PC-9 (cell line): ENCODE measurements at regions not wholly inside any gene's neighbourhood (a gene's known extent, or its start where the extent isn't known, plus 50 kb on each side); places are given as distances from the start of the nearest gene placed in this dataset.

Experiments
- BruUV-seq: library from RNA; stranded (reverse); fragments of 400-500 nt; replicated peaks from 2 replicates; lab custom pipeline; 2021; lab: Mats Ljungman, UMichigan
- CTCF ChIA-PET: fragments of 300-600 bp; sonication (Branson Sonifier 250); formaldehyde crosslinking; loops from one replicate; lab custom pipeline; 2022; ENCODE audit warnings: antibody characterized with exemption; lab: Charles Lee
- POLR2A ChIA-PET: fragments of 300-600 bp; sonication (Branson Sonifier 250); formaldehyde crosslinking; loops from one replicate; lab custom pipeline; 2022; ENCODE audit warnings: antibody characterized with exemption; ENCODE audit not compliant: unreplicated experiment; lab: Charles Lee
- DNase-seq, 2 experiments: peaks; one replicate each; pipeline versions ENCODE4 v3.0.0 to v3.0.0-alpha.2; 2015 to 2022; ENCODE audit warnings: mixed read lengths in 1 of 2
- H2AFZ ChIP-seq: fragments of 200-600 bp; sonication (generic); 2 replicates; pipeline ENCODE4 v1.8.1; 2017; ENCODE audit warnings: antibody characterized with exemption
- H3F3A ChIP-seq: fragments of 200-600 bp; sonication (generic); 2 replicates; pipeline ENCODE4 v1.8.1; 2017; ENCODE audit warnings: antibody characterized with exemption, mild to moderate bottlenecking, low read depth; ENCODE audit not compliant: insufficient read depth
- H3K27ac ChIP-seq: fragments of 200-600 bp; sonication (generic); 2 replicates; pipeline ENCODE4 v1.6.1; 2016; ENCODE audit warnings: mixed run types
- H3K27me3 ChIP-seq: fragments of 200-600 bp; sonication (generic); 2 replicates; pipeline ENCODE4 v1.6.1; 2016; ENCODE audit warnings: low read depth, mixed run types; ENCODE audit not compliant: insufficient read depth
- H3K36me3 ChIP-seq: fragments of 200-600 bp; sonication (generic); 2 replicates; pipeline ENCODE4 v1.6.1; 2016; ENCODE audit warnings: low read depth, mixed run types
- H3K4me1 ChIP-seq: fragments of 200-600 bp; sonication (generic); replicated peaks from 2 replicates; pipeline ENCODE4 v1.6.1; 2016; ENCODE audit warnings: mixed run types; ENCODE audit not compliant: insufficient read depth
- H3K4me2 ChIP-seq: fragments of 200-600 bp; sonication (generic); 2 replicates; pipeline ENCODE4 v1.6.1; 2017; ENCODE audit warnings: mixed run types
- H3K4me3 ChIP-seq: fragments of 200-600 bp; sonication (generic); 2 replicates; pipeline ENCODE4 v1.6.1; 2016; ENCODE audit warnings: mixed run types
- H3K79me2 ChIP-seq: fragments of 200-600 bp; sonication (generic); 2 replicates; pipeline ENCODE4 v1.6.1; 2017; ENCODE audit warnings: low read depth, mixed run types
- H3K9me2 ChIP-seq: fragments of 200-600 bp; sonication (generic); 2 replicates; pipeline ENCODE4 v1.8.1; 2017; ENCODE audit warnings: mild to moderate bottlenecking; ENCODE audit not compliant: insufficient read depth
- H3K9me3 ChIP-seq: fragments of 200-600 bp; sonication (generic); 2 replicates; pipeline ENCODE4 v1.8.1; 2016; ENCODE audit warnings: low read depth; ENCODE audit not compliant: insufficient read depth
- H4K20me1 ChIP-seq: fragments of 200-600 bp; sonication (generic); 2 replicates; pipeline ENCODE4 v1.8.1; 2017; ENCODE audit not compliant: insufficient read depth
- EZH2 ChIP-seq: fragments of 200-600 bp; sonication (generic); IDR thresholded peaks from 2 replicates; pipeline ENCODE4 v1.8.0; 2017; ENCODE audit warnings: antibody characterized with exemption, low read depth
- intact Hi-C: fragments of 100-400 bp; cut with micrococcal nuclease; formaldehyde crosslinking; loops from one replicate; pipeline ENCODE4 v1.10.0; 2022; ENCODE audit not compliant: unreplicated experiment
- TF ChIP-seq, protein P1 (sequence below): fragments of 200-600 bp; sonication (generic); conservative IDR thresholded peaks from 2 replicates; pipeline ENCODE4 v1.6.1; 2017; ENCODE audit warnings: mixed run types, antibody characterized with exemption, mild to moderate bottlenecking, moderate library complexity

DNA sequence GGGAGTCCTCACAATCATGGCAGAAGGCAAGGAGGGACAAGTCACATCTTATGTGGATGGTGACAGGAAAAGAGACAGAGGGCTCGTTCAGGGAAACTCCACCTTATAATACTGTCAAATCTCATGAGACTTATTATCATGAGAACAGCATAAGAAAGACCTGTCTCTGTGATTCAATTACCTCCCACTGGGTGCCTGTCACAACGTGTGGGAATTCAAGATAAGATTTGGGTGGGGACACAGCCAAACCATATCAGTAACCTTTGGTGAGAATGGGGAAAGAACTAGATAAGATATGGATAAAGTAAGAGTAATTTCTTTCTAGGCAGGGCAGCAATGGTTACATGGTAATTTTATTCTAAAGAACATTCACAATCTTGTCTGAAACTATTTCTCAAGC, 344.9 kb upstream of the KLF12 start:
- no peaks in the 10 kb centered on the region for H3K9me3 ChIP-seq
- no peaks in the 10 kb centered on the region for H3K9me2 ChIP-seq
- POLR2A ChIA-PET: no interaction called here
- no peaks in the 10 kb centered on the region for H3K36me3 ChIP-seq
- H3K27ac ChIP-seq: no peak overlapping the region
- CTCF ChIA-PET: no interaction called here
- H3K27me3 ChIP-seq: no peaks in the 10 kb centered on the region
- intact Hi-C loops: no loop called here
- no peak for DNase-seq
- BruUV-seq: no TSS peak
- no peaks in the 10 kb centered on the region for H4K20me1 ChIP-seq
- H2AFZ ChIP-seq: no peak overlapping the region
- TF ChIP-seq EZH2: no peak
- TF ChIP-seq, protein P1, sequence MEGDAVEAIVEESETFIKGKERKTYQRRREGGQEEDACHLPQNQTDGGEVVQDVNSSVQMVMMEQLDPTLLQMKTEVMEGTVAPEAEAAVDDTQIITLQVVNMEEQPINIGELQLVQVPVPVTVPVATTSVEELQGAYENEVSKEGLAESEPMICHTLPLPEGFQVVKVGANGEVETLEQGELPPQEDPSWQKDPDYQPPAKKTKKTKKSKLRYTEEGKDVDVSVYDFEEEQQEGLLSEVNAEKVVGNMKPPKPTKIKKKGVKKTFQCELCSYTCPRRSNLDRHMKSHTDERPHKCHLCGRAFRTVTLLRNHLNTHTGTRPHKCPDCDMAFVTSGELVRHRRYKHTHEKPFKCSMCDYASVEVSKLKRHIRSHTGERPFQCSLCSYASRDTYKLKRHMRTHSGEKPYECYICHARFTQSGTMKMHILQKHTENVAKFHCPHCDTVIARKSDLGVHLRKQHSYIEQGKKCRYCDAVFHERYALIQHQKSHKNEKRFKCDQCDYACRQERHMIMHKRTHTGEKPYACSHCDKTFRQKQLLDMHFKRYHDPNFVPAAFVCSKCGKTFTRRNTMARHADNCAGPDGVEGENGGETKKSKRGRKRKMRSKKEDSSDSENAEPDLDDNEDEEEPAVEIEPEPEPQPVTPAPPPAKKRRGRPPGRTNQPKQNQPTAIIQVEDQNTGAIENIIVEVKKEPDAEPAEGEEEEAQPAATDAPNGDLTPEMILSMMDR: no peak
- no peak overlapping the region for H3K4me2 ChIP-seq
- H3K4me1 ChIP-seq: no peaks in the 10 kb centered on the region
- H3F3A ChIP-seq: no peaks in the 10 kb centered on the region
- H3K4me3 ChIP-seq: no peak overlapping the region
- H3K79me2 ChIP-seq: no peaks in the 10 kb centered on the region

DNA sequence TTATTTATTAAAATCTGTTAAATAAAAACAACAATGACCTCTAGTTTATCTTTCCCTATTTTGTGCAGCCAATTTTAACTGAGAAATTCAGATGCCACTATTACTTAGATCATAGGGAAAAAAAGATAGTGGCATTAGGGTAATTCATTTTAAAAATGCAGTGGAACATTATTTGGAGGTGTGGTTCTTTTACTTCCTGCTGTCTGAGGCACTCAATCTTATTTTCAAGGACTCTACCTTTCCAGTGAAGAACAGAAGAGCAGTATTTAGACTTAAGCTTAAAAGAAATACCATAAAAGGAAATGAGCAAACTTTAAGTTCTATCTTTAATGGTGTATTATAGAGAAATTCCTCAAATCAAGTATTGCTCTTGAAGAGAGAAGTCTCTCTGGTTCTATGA, 342.6 kb upstream of the KLF12 start:
- CTCF ChIA-PET: no interaction called here

DNA sequence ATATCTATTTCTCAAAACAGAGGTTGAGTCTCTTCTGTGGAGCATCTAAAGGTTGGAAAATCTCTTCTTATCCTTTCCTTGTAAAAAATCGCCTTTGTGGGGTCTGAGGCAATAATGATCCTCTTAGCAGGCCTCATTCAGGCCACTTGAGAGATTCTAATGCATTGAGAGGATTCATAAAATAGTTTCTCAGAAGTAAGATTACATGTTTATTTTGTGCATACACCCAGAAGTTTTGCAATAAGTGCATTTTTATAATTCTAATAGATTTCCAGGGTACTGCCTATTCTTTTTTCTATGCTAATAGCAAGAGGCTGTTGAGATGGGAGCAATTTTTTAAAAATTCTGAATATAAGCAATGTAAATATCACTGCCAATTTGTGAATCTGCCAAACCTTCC, 342.2 kb upstream of the KLF12 start:
- Histone ChIP-seq H3K79me2 (no peaks in the 10 kb centered on the region), H3K27me3 (no peaks in the 10 kb centered on the region), H3K9me3 (no peaks in the 10 kb centered on the region), H3K9me2 (no peaks in the 10 kb centered on the region), H3K4me1 (no peaks in the 10 kb centered on the region), H2AFZ (no peak overlapping the region), H3K27ac (no peak overlapping the region), H3K36me3 (no peaks in the 10 kb centered on the region), H3K4me3 (no peak overlapping the region), H3K4me2 (no peak overlapping the region), H3F3A (no peaks in the 10 kb centered on the region), H4K20me1 (no peaks in the 10 kb centered on the region)
- DNase-seq: no peak
- intact Hi-C loops: no loop called here
- CTCF ChIA-PET: no interaction called here
- TF ChIP-seq EZH2: no peak
- TF ChIP-seq, protein P1: no peak
- BruUV-seq: no TSS peak
- POLR2A ChIA-PET: no interaction called here

More for the DNA sequence above, 342.6 kb upstream of the KLF12 start:
- H3K9me3 ChIP-seq: no peaks in the 10 kb centered on the region
- no peak overlapping the region for H3K4me3 ChIP-seq
- intact Hi-C loops: no loop called here
- TF ChIP-seq, protein P1: no peak
- no peak for TF ChIP-seq EZH2
- no peaks in the 10 kb centered on the region for H3K9me2 ChIP-seq
- POLR2A ChIA-PET: no interaction called here
- no peak overlapping the region for H2AFZ ChIP-seq
- no TSS peak for BruUV-seq
- H3K36me3 ChIP-seq: no peaks in the 10 kb centered on the region
- no peaks in the 10 kb centered on the region for H3K27me3 ChIP-seq
- H3K27ac ChIP-seq: no peak overlapping the region
- no peaks in the 10 kb centered on the region for H4K20me1 ChIP-seq
- H3K79me2 ChIP-seq: no peaks in the 10 kb centered on the region
- H3F3A ChIP-seq: no peaks in the 10 kb centered on the region
- no peaks in the 10 kb centered on the region for H3K4me1 ChIP-seq
- no peak overlapping the region for H3K4me2 ChIP-seq
- no peak for DNase-seq
